Stomach (tissue), 4 donors: ENCODE measurements at regions not wholly inside any gene's neighbourhood (a gene's known extent, or its start where the extent isn't known, plus 50 kb on each side); places are given as distances from the start of the nearest gene placed in this dataset.

Experiments
- POLR2A ChIP-seq, 4 donors: fragments of 450-650 bp; IDR thresholded peaks; one replicate each; pipeline ENCODE4 v1.6.1; 2016; ENCODE audit warnings: antibody characterized with exemption in 4 of 4, control low read depth in 2 of 4, mild to moderate bottlenecking in 1 of 4, moderate library complexity in 1 of 4
- POLR2AphosphoS5 ChIP-seq, 3 donors: sonication (generic); formaldehyde crosslinking; IDR thresholded peaks; one replicate each; pipeline ENCODE4 v1.6.1; 2016; ENCODE audit warnings: antibody characterized with exemption in 3 of 3
- TF ChIP-seq, protein P1 (sequence below), 7 experiments: fragments of 450-650 bp in 4 of 7; fragments of 200-600 bp in 3 of 7; sonication (generic) in 3 of 7; IDR thresholded peaks; one replicate each; pipeline ENCODE4 v1.5.1; 2016 to 2019; ENCODE audit warnings: antibody characterized with exemption in 7 of 7, control low read depth in 2 of 7, mild to moderate bottlenecking in 1 of 7

DNA sequence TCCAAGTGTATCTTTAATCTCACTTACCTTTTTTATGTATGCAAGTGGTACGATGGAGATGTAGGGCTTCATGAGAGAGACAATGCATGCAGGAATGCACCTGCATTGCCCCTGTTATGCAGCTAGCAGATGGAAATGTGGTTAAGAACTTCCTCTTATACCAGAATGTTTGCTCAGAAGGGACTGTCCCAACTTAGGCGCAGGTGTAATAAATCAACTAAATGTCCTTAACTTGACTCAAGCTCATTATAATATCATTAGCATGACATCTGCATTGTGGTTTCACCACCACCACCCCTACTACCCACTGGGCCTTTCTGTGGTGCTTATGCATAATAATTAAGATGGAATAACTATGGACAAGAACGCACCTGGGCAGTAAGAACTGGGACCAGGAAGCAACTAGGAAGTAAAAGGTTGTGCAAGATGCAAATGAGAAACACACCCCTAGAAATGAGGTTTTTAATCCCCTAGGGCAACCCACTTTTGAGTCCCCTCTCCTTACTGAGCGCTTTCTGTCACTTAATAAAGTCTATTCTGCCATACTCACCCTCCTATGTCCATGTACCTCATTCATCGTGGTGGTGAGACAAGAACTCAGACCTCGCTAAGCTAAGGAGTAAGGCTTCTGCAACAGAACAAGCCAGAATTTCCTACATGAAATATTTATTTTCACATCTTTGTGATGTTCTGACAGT is 1103.3 kb upstream of the B3GALT2 start:
- TF ChIP-seq, protein P1, sequence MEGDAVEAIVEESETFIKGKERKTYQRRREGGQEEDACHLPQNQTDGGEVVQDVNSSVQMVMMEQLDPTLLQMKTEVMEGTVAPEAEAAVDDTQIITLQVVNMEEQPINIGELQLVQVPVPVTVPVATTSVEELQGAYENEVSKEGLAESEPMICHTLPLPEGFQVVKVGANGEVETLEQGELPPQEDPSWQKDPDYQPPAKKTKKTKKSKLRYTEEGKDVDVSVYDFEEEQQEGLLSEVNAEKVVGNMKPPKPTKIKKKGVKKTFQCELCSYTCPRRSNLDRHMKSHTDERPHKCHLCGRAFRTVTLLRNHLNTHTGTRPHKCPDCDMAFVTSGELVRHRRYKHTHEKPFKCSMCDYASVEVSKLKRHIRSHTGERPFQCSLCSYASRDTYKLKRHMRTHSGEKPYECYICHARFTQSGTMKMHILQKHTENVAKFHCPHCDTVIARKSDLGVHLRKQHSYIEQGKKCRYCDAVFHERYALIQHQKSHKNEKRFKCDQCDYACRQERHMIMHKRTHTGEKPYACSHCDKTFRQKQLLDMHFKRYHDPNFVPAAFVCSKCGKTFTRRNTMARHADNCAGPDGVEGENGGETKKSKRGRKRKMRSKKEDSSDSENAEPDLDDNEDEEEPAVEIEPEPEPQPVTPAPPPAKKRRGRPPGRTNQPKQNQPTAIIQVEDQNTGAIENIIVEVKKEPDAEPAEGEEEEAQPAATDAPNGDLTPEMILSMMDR (IDR thresholded peaks at IDR 0.05): no peak
- no peak for TF ChIP-seq POLR2A (IDR thresholded peaks at IDR 0.05)
- no peak for TF ChIP-seq POLR2AphosphoS5 (IDR thresholded peaks at IDR 0.05)
